CD1c-positive myeloid dendritic cell (primary cell): ENCODE measurements at regions not wholly inside any gene's neighbourhood (a gene's known extent, or its start where the extent isn't known, plus 50 kb on each side); places are given as distances from the start of the nearest gene placed in this dataset.

ENCODE experiments used
- DNase-seq: peaks from one replicate; pipeline ENCODE4 v3.0.0-alpha.2; 2016; ENCODE audit errors: extremely low spot score

GRCh38 chr5:96247097-96247701 is 185.8 kb downstream of the PCSK1 start:
- no peak for DNase-seq

GRCh38 chr5:96245140-96246091 is 187.6 kb downstream of the PCSK1 start:
- no peak for DNase-seq

- DNase-seq, result no peak
These were observed 188.4 kb downstream of the PCSK1 start for GRCh38 chr5:96244696-96245095.

- no peak for DNase-seq
These were observed 189.2 kb downstream of the PCSK1 start for GRCh38 chr5:96243862-96244261.

GRCh38 chr5:96243203-96243602 is 189.8 kb downstream of the PCSK1 start:
- no peak for DNase-seq

GRCh38 chr5:96242571-96242970 is 190.5 kb downstream of the PCSK1 start:
- no peak for DNase-seq

- no peak for DNase-seq
These were observed 196.2 kb downstream of the PCSK1 start for GRCh38 chr5:96236831-96237230.

- no peak for DNase-seq
These were observed 197.0 kb downstream of the PCSK1 start for GRCh38 chr5:96236051-96236450.

GRCh38 chr5:96235008-96235910 is 197.8 kb downstream of the PCSK1 start:
- no peak for DNase-seq

GRCh38 chr5:96232602-96233001 is 200.4 kb downstream of the PCSK1 start:
- DNase-seq, result no peak

- no peak for DNase-seq
These were observed 203.9 kb downstream of the PCSK1 start for GRCh38 chr5:96229188-96229587.

- DNase-seq, result no peak
These were observed 204.6 kb downstream of the PCSK1 start for GRCh38 chr5:96228408-96228807.

- DNase-seq, result no peak
These were observed 205.1 kb downstream of the PCSK1 start for GRCh38 chr5:96227957-96228356.

GRCh38 chr5:96226941-96227552 is 206.0 kb downstream of the PCSK1 start:
- DNase-seq, result no peak

GRCh38 chr5:96222129-96222528 is 210.9 kb downstream of the PCSK1 start:
- DNase-seq, result no peak

GRCh38 chr5:96220610-96221390 is 212.2 kb downstream of the PCSK1 start:
- DNase-seq, result no peak

GRCh38 chr5:96219580-96220281 is 213.3 kb downstream of the PCSK1 start:
- no peak for DNase-seq

GRCh38 chr5:96218653-96219052 is 214.4 kb downstream of the PCSK1 start:
- no peak for DNase-seq

GRCh38 chr5:96214442-96215197 is 218.4 kb downstream of the PCSK1 start:
- DNase-seq, result no peak

GRCh38 chr5:96209829-96210228 is 223.2 kb downstream of the PCSK1 start:
- DNase-seq, result no peak
